ENCODE measurements at regions not wholly inside any gene's neighbourhood (a gene's known extent, or its start where the extent isn't known, plus 50 kb on each side); places are given as distances from the start of the nearest gene placed in this dataset.

- TF ChIP-seq CTCF (IDR thresholded peaks at IDR 0.05; ENCODE audit: low read depth, low read length, missing input control) (no peak), MAX (IDR thresholded peaks at IDR 0.05) (no peak), RAD21 (IDR thresholded peaks at IDR 0.05) (no peak), REST (IDR thresholded peaks at IDR 0.05) (no peak), ZBTB33 (IDR thresholded peaks at IDR 0.05) (no peak), GABPA (IDR thresholded peaks at IDR 0.05 in 1 of 2, conservative IDR thresholded peaks at IDR 0.05 in 1 of 2) (no peak), YY1 (IDR thresholded peaks at IDR 0.05) (no peak), EGR1 (IDR thresholded peaks at IDR 0.05; ENCODE audit: low read depth in 2 of 2) (no peak), FOXA1 (IDR thresholded peaks at IDR 0.05) (no peak), NR2F2 (IDR thresholded peaks at IDR 0.05) (no peak), TAF1 (conservative IDR thresholded peaks at IDR 0.05) (no peak), SP1 (IDR thresholded peaks at IDR 0.05) (no peak), ATF3 (IDR thresholded peaks at IDR 0.05) (no peak), JUND (IDR thresholded peaks at IDR 0.05) (no peak)
Observed at GRCh38 chr20:63067266-63067635, 60.5 kb upstream of the BHLHE23 start.
